ENCODE measurements at regions not wholly inside any gene's neighbourhood (a gene's known extent, or its start where the extent isn't known, plus 50 kb on each side); places are given as distances from the start of the nearest gene placed in this dataset.

- no peak overlapping the region for H3K27ac ChIP-seq
- no peak for TF ChIP-seq CTCF (conservative IDR thresholded peaks at IDR 0.05)
Observed at GRCh38 chr5:133890314-133890713, 78.1 kb downstream of the C5orf15 start.

- TF ChIP-seq CTCF (conservative IDR thresholded peaks at IDR 0.05) = no peak
- no peak overlapping the region for H3K27ac ChIP-seq
Observed at GRCh38 chr5:133889271-133889905, 79.0 kb downstream of the C5orf15 start.

- H3K27ac ChIP-seq = no peak overlapping the region
- TF ChIP-seq CTCF (conservative IDR thresholded peaks at IDR 0.05) = no peak
Observed at GRCh38 chr5:133888625-133888991, 79.8 kb downstream of the C5orf15 start.

- no peak for TF ChIP-seq CTCF (conservative IDR thresholded peaks at IDR 0.05)
- peak overlapping the region; percentile 56; the same call in 1 of the 2 replicates for H3K27ac ChIP-seq
Observed at GRCh38 chr5:133885566-133885965, 82.9 kb downstream of the C5orf15 start.

- no peak for TF ChIP-seq CTCF (conservative IDR thresholded peaks at IDR 0.05)
- H3K27ac ChIP-seq = peak overlapping the region; percentile 56
Observed at GRCh38 chr5:133884569-133885311, 83.7 kb downstream of the C5orf15 start.

- no peak for TF ChIP-seq CTCF (conservative IDR thresholded peaks at IDR 0.05)
- no peak overlapping the region for H3K27ac ChIP-seq
Observed at GRCh38 chr5:133883916-133884315, 84.5 kb downstream of the C5orf15 start.

GRCh38 chr5:133882846-133883245, 85.6 kb downstream of the C5orf15 start:
- no peak for TF ChIP-seq CTCF (conservative IDR thresholded peaks at IDR 0.05)

More at GRCh38 chr5:133882846-133883245, 85.6 kb downstream of the C5orf15 start:
- no peak overlapping the region for H3K27ac ChIP-seq

Measured in VCaP (cell line).